GM06990 (cell line): ENCODE measurements at regions not wholly inside any gene's neighbourhood (a gene's known extent, or its start where the extent isn't known, plus 50 kb on each side); places are given as distances from the start of the nearest gene placed in this dataset.

Experiments
- DNase-seq: peaks from one replicate; pipeline ENCODE4 v3.0.0-alpha.2; 2011; ENCODE audit not compliant: insufficient read length; ENCODE audit errors: extremely low read depth
- H3K27me3 ChIP-seq: replicated peaks from 2 replicates; pipeline ENCODE4 v1.6.0; 2011; ENCODE audit warnings: low read length; ENCODE audit not compliant: control insufficient read depth, insufficient read depth
- H3K36me3 ChIP-seq: 2 replicates; pipeline ENCODE4 v1.5.1; 2011; ENCODE audit warnings: low read length; ENCODE audit not compliant: control insufficient read depth, insufficient read depth
- H3K4me3 ChIP-seq: replicated peaks from 2 replicates; pipeline ENCODE4 v1.5.1; 2011; ENCODE audit warnings: low read depth, mild to moderate bottlenecking, control low read depth, low read length
- TF ChIP-seq, protein P1 (sequence below): IDR thresholded peaks from 2 replicates; pipeline ENCODE4 v1.5.1; 2011; ENCODE audit warnings: low read length, control low read depth, mild to moderate bottlenecking, inconsistent platforms; ENCODE audit not compliant: insufficient read depth, poor library complexity, severe bottlenecking

DNA sequence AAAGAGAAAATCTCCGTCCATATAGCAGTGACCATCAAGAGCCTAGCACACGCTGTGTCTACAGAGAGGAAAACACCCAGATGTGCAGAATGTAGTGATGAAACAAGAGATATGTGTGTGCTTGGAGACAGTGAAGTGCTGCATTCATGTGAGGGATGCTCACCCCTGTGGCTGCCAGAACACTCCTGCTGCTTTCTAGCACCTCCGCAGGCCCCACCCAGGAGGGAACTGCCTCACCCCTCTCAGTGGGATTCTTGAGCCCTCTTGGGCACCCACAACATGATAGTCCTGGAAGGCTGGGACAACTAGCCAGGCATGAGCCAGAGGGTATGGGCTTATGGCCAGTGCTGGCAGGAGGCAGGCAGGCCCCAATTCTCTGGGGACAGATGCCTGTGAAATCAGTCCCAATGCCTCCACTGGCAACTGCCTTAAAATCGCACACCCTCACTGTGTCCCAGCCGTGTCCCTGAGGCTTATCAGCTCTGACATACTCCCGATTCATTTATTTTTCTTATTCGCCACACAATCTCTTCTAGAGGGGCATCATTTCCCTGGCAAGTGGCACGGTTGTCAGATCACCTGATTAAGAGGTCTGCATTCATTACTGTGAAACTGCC lies 73.2 kb upstream of the FSTL4 start:
- DNase-seq, result no peak
- TF ChIP-seq, protein P1, sequence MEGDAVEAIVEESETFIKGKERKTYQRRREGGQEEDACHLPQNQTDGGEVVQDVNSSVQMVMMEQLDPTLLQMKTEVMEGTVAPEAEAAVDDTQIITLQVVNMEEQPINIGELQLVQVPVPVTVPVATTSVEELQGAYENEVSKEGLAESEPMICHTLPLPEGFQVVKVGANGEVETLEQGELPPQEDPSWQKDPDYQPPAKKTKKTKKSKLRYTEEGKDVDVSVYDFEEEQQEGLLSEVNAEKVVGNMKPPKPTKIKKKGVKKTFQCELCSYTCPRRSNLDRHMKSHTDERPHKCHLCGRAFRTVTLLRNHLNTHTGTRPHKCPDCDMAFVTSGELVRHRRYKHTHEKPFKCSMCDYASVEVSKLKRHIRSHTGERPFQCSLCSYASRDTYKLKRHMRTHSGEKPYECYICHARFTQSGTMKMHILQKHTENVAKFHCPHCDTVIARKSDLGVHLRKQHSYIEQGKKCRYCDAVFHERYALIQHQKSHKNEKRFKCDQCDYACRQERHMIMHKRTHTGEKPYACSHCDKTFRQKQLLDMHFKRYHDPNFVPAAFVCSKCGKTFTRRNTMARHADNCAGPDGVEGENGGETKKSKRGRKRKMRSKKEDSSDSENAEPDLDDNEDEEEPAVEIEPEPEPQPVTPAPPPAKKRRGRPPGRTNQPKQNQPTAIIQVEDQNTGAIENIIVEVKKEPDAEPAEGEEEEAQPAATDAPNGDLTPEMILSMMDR, result no peak
- Histone ChIP-seq H3K36me3 (no peaks in the 10 kb centered on the region), H3K4me3 (no peak overlapping the region), H3K27me3 (no peaks in the 10 kb centered on the region)

DNA sequence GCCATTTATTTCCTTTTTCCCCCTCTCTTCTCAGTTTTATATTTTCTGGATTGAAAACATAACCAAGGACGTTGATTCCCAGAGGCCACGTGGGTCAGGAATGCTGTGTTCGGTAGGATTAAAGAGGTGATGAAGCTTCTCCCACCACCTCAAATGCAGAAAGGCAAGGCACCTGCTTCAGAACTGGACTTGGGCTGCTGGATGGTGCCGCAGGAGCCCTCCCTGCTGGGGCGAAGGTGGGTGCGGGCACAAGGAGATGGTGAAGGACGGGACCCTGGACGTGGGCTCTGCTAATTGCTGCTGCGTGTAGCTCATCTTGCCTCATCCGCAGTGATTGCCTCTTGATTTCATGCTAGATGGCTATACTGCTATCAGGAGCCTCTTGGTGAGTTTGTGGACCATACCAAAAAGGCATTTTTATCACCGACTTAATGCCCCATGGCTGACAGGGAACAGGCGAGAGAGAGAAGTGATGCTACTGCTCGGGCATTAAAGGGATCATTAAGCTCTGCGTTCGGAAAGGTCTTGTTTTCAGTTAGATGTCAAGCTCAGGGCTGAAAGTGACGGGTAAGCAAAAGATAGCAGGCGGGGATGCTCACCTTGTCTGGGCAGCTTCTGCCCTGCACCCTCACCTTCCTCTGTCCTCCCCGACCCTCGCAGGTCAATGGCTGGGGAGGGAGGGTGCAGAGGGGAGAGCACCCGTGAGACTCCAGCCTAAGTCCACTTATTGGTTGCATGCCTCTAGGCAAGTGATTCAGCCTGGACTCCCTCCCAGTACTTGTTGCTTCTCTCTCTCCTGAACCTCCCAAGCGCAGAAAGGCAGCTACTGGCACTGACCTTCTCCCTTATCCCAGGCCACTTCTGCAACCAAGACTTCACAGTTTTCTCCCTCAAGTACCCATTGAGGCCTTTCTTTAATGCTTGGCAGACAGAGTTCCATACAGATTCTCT lies 71.6 kb upstream of the FSTL4 start:
- TF ChIP-seq, protein P1, result no peak
- DNase-seq, result no peak
- Histone ChIP-seq H3K27me3 (peaks cover 1% of the 10 kb centered on the region; the same call in 1 of the 2 replicates), H3K4me3 (no peak overlapping the region), H3K36me3 (no peaks in the 10 kb centered on the region)

DNA sequence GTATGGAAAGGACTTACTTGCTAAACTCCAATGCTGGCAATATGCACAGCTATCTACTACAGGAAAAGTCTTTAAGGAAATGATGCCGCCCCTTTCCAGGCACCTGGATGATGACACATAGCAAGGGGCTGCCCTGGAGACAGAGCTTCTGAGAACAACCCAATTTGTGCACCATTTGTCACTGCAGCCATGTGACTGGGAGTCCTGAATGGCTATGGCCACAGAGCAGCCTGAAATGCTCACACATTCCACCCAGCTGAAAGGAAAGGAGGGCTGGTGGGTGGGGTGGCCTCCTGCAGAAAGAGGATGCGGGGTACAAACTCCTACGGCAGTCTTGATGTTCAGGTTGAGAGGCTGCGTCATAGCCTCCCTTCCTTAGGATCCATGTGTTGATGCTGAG lies 70.1 kb upstream of the FSTL4 start:
- Histone ChIP-seq H3K4me3 (no peak overlapping the region), H3K27me3 (peaks cover 1% of the 10 kb centered on the region; the same call in 1 of the 2 replicates), H3K36me3 (no peaks in the 10 kb centered on the region)
- no peak for DNase-seq
- TF ChIP-seq, protein P1, result no peak

DNA sequence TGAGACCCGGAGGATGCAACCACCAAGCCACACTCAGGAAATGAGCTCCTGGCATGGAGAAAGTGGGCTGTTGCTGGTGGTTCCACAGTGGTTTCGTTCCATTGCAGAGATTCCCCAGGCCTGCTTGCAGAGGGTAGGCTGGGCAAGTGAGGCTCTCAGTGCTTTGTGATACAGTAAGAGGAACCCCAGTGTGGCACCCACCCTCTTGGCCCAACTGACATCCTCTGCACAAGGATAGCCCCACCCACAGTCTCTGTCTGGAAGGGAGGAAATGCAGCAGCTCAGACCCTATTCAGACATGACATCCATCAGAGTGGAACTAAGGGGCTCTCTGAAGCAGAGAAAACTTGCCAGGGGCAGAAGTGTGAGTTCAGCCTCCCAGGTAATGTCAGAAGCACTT lies 69.6 kb upstream of the FSTL4 start:
- H3K27me3 ChIP-seq, result peaks cover 1% of the 10 kb centered on the region; the same call in 1 of the 2 replicates
- H3K4me3 ChIP-seq, result no peak overlapping the region
- no peak for DNase-seq
- no peaks in the 10 kb centered on the region for H3K36me3 ChIP-seq
- TF ChIP-seq, protein P1, result no peak

DNA sequence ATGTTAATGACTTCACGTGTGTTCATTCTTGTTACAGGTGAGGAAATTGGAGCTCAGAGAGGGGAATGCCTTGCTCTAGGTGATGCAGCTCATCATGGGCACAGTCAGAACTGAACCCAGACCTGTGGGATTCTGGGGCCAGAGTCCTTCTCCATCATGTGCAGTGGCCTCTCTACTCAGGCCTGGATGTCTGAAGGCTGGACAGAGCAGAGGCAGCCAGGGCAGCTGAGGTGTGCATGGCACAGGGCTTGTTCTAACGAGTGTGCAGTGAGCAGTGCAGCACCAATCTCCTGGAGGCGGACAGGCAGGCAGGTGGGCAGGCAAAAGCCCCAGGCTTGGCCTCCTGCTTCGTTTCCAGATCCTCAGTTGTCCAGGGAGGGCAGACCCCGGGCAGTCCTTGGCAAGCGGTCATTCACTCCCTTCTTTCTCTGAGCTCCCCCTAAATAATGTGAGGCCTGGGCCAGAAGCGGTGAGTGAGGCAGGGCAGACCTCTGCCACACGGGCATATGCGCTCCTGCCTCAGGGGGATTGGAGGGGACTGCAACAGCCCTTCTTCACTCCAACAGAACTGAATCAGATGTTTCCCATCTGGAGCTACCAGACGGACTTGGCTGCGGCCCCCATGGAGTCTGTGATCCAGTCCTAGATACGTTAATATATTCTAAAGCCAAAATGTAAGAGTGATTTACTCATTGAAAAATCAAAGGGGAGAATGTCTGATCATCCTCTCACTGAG lies 68.7 kb upstream of the FSTL4 start:
- TF ChIP-seq, protein P1, result no peak
- H3K27me3 ChIP-seq, result peaks cover 1% of the 10 kb centered on the region; the same call in 1 of the 2 replicates
- no peaks in the 10 kb centered on the region for H3K36me3 ChIP-seq
- DNase-seq, result no peak
- no peak overlapping the region for H3K4me3 ChIP-seq
